Right lobe of liver (tissue), 6 donors: ENCODE measurements at regions not wholly inside any gene's neighbourhood (a gene's known extent, or its start where the extent isn't known, plus 50 kb on each side); places are given as distances from the start of the nearest gene placed in this dataset.

Experiments
- ATAC-seq, 4 donors: fragments of 200-7000 bp; cut with Tn5 transposase; one replicate each; pipeline ENCODE4 v1.9.1; 2020; ENCODE audit warnings: mild to moderate bottlenecking in 4 of 4, moderate library complexity in 4 of 4
- DNase-seq, 3 donors: peaks; one replicate each; pipeline ENCODE4 v3.0.0-alpha.2; 2020
- H3K27ac ChIP-seq, 3 donors: fragments of 200-600 bp; one replicate each; pipeline ENCODE4 v1.8.0; 2022
- H3K27me3 ChIP-seq, 2 donors: fragments of 200-600 bp; one replicate each; pipeline ENCODE4 v1.8.0; 2022
- H3K36me3 ChIP-seq, 4 donors: fragments of 200-600 bp; sonication (generic) in 1 of 4; one replicate each; pipeline versions ENCODE4 v1.5.1 to v1.8.0; 2017 to 2022; ENCODE audit warnings: control low read depth in 1 of 4
- H3K4me1 ChIP-seq, 4 donors: fragments of 200-600 bp; sonication (generic) in 1 of 4; one replicate each; pipeline versions ENCODE4 v1.5.1 to v1.8.0; 2017 to 2022; ENCODE audit warnings: control low read depth in 1 of 4
- H3K4me3 ChIP-seq, 3 donors: fragments of 200-600 bp; one replicate each; pipeline ENCODE4 v1.8.0; 2022
- H3K9me3 ChIP-seq, 4 donors: fragments of 200-600 bp; sonication (generic) in 1 of 4; one replicate each; pipeline versions ENCODE4 v1.5.1 to v1.8.0; 2017 to 2022; ENCODE audit warnings: control low read depth in 1 of 4
- POLR2A ChIP-seq: fragments of 450-650 bp; IDR thresholded peaks from one replicate; pipeline ENCODE4 v1.6.1; 2017; ENCODE audit warnings: antibody characterized with exemption, mild to moderate bottlenecking
- WGBS: methylation state at CpG from one replicate; pipeline ENCODE4 v1.1.6; 2018; ENCODE audit warnings: low coverage, low lambda C conversion rate; ENCODE audit not compliant: insufficient coverage; ENCODE audit errors: missing lambda C conversion rate; 5-methylcytosine and 5-hydroxymethylcytosine counted together
- intact Hi-C, 2 donors: fragments of 100-400 bp; cut with DNase I; formaldehyde crosslinking; loops; one replicate each; pipeline versions ENCODE4 v1.11.2 to v1.14.1; 2022
- TF ChIP-seq, protein P1 (sequence below), 4 donors: fragments of 200-600 bp in 3 of 4; fragments of 450-650 bp in 1 of 4; IDR thresholded peaks; one replicate each; pipeline versions ENCODE4 v1.5.1 to v1.8.0; 2016 to 2022; ENCODE audit warnings: antibody characterized with exemption in 4 of 4, mild to moderate bottlenecking in 2 of 4
- donor health status: DM: no; HTN: yes; CAD: no.
- donor health status: DM: no; HTN: no; CAD: no.
- donor health status: DM: no; HTN: no; CAD: no.
- donor health status: DM: no; HTN: yes; CAD: no.
- donor health status: DM: no; HTN: yes; CAD: no.

DNA sequence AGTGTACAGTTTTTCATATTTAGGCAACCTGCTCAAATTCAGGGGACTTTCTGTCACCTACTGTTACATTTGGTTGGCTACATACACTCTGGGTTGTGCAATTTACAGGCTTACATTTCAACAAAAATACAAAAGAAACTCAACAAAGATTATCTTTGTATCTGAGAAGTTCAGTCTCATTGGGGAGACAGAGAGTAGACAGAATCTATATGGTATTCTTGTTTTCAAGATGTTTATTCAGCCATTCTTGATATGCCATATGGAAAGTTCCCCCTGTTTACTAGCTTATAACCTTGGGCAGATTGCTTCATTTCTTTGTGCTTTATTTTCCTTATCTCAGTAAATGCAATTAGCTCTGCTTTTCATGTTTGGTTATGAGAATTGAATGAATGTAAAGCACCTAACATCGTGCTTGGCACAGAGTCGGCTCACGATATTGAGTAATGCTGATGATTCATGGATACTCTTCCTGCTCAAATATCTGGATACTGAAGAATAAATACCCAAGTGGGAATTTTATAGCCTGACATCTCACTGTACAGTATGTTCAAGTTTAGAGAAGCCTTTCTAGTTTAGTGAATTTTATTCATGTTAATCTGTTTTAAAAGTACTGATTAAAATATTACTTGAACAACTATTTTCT is 96.5 kb upstream of the PACRGL start:
- no peak for DNase-seq
- Histone ChIP-seq H3K4me1 (no peaks in the 10 kb centered on the region), H3K27me3 (no peaks in the 10 kb centered on the region), H3K27ac (no peak overlapping the region), H3K36me3 (no peaks in the 10 kb centered on the region), H3K4me3 (no peak overlapping the region), H3K9me3 (no peaks in the 10 kb centered on the region)
- WGBS: 44% methylated on average over 3 of the region's 3 CpGs
- intact Hi-C loops: no loop called here
- peak in 1 of 4 donors; percentile 59 for ATAC-seq
- TF ChIP-seq, protein P1, sequence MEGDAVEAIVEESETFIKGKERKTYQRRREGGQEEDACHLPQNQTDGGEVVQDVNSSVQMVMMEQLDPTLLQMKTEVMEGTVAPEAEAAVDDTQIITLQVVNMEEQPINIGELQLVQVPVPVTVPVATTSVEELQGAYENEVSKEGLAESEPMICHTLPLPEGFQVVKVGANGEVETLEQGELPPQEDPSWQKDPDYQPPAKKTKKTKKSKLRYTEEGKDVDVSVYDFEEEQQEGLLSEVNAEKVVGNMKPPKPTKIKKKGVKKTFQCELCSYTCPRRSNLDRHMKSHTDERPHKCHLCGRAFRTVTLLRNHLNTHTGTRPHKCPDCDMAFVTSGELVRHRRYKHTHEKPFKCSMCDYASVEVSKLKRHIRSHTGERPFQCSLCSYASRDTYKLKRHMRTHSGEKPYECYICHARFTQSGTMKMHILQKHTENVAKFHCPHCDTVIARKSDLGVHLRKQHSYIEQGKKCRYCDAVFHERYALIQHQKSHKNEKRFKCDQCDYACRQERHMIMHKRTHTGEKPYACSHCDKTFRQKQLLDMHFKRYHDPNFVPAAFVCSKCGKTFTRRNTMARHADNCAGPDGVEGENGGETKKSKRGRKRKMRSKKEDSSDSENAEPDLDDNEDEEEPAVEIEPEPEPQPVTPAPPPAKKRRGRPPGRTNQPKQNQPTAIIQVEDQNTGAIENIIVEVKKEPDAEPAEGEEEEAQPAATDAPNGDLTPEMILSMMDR (IDR thresholded peaks at IDR 0.05): no peak
- TF ChIP-seq POLR2A: no peak

DNA sequence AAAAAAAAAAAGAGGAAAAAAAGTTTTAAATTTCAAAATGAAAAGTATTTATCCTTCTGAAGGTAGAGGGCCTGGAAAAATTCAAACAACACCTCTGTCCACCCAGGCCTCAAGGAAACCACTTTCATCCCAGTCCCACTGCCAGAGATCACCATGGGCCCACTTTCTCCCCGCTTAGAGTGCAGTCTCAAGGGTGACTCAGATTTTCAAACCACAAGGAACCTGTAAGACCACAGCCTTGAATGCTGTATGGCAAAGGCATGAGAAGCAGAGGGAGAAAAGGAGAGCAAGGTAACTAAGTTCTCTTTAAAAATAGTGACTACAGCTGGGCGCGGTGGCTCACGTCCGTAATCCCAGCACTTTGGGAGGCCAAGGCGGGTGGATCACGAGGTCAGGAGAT is 87.9 kb upstream of the PACRGL start:
- WGBS: 85% methylated on average over 7 of the region's 7 CpGs
- ATAC-seq: no peak
- intact Hi-C loops: no loop called here
- Histone ChIP-seq H3K4me3 (no peak overlapping the region), H3K27ac (no peak overlapping the region), H3K27me3 (no peaks in the 10 kb centered on the region), H3K36me3 (no peaks in the 10 kb centered on the region), H3K4me1 (no peaks in the 10 kb centered on the region), H3K9me3 (no peaks in the 10 kb centered on the region)
- DNase-seq: no peak
- no peak for TF ChIP-seq POLR2A
- TF ChIP-seq, protein P1 (IDR thresholded peaks at IDR 0.05): no peak

DNA sequence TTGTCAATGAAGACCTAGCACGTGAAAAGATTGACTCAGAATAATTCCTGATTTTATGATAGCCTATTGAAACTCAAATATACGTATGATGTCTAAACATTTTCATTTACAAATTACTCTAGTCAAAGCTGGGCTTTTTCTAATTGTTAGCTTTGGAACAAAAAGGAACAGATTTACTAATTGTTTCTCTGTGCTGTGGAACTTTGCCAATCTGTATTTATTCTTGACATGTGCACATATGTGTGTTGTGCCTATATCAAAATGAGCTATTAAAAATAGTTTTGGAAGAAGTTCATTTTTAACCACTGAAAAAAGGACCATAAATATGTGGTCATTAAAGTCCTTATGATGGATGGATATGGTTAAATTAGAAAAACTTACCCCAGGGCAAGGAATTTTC is 85.4 kb upstream of the PACRGL start:
- H3K9me3 ChIP-seq: no peaks in the 10 kb centered on the region
- ATAC-seq: no peak
- intact Hi-C loops: no loop called here
- DNase-seq: no peak
- H3K27ac ChIP-seq: no peak overlapping the region
- no peaks in the 10 kb centered on the region for H3K36me3 ChIP-seq
- no peaks in the 10 kb centered on the region for H3K27me3 ChIP-seq
- 71% methylated on average over 2 of the region's 2 CpGs for WGBS
- peaks cover 0 to 14% (median 0%) of the 10 kb centered on the region in 4 donors for H3K4me1 ChIP-seq
- no peak overlapping the region for H3K4me3 ChIP-seq
- TF ChIP-seq, protein P1 (IDR thresholded peaks at IDR 0.05): no peak
- no peak for TF ChIP-seq POLR2A

DNA sequence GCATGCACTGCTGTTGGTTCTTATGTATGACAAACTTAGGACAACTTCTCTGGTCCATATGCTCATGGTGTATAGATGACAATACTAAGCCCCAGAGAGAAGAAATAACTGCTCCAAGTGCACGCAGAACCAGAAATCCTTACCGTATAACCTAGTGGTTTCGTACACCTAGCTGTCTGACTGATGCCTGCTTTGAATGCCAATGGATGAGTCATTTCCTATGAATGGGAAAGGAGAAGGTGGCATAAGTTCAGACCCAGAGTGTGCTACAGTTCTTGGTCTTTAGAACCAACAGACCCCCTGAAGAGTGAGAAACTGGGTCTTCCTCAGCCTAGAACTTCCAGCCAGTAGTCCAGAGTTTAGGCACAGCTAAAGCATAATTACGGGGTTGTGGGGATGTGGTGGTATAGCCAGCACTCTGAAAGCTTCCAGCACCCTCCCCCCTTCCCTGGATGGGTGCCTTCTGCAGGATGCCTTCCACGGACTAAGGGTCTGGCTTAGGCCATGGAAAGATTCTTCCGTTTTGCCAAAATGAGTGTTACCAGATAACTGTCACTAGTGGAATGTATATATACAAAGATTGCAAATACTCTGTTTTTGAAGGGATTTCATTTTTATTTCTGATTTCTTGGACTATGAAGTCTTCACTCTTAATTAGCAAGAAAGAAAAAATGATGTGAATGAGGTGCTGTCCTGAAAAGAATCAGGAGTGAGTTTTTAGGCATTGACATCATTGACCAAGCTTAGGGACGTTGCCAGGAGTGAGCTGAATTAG is 84.6 kb upstream of the PACRGL start:
- intact Hi-C loops: no loop called here
- Histone ChIP-seq H3K4me3 (no peak overlapping the region), H3K9me3 (no peaks in the 10 kb centered on the region), H3K27ac (no peak overlapping the region), H3K4me1 (peaks cover 0 to 14% (median 0%) of the 10 kb centered on the region in 4 donors), H3K36me3 (no peaks in the 10 kb centered on the region), H3K27me3 (no peaks in the 10 kb centered on the region)
- DNase-seq (no peak), ATAC-seq (peak in 1 of 4 donors; percentile 43)
- no peak for TF ChIP-seq POLR2A
- TF ChIP-seq, protein P1 (IDR thresholded peaks at IDR 0.05): no peak
- 77% methylated on average over 6 of the region's 7 CpGs for WGBS
